ENCODE measurements at regions not wholly inside any gene's neighbourhood (a gene's known extent, or its start where the extent isn't known, plus 50 kb on each side); places are given as distances from the start of the nearest gene placed in this dataset.
"Not testable (repeated sequence)": the region's sequence is repeated elsewhere in the genome, so short reads cannot be mapped to it uniquely, and the experiment has no call there.

DNA sequence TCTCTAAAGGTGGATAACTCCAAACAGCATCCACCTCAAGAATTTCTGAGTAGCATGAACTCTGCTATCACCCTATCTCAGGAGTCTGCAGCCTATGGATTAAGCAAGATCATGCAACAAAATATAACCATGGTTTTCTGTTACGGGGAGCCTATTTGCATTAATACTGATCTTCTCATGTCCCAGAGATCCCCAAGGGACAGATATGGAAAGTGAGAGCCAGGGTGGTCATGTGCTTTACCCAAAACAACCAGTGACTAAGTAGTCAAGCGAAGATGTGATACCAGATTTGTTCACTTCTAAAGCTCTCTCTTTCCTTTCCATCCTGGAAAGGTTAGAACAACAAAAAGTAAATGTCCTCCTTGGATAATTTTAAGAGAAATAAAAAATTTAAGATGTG, 125.1 kb downstream of the PRRX1 start:
- no peak for DNase-seq (ENCODE audit: low spot score)

DNA sequence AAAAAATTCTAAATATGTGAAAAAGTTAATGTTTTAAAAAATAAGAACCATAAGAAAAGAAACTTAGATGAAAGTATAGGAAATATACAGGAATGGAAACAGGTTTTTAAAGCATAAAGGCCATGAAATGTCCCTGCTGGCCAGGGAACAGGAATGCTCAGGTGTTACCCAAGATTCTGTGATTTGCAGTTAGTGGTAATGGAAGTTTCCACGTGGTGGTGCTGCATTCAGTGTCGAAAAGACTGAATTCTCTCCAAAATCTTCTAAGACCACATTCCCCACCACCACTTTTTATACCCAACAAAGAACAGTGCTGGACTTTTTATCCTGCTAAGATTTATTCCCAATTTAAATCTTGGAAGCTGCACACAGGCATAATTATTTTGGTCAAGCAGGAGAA, 126.2 kb downstream of the PRRX1 start:
- no peak for DNase-seq (ENCODE audit: low spot score)

DNA sequence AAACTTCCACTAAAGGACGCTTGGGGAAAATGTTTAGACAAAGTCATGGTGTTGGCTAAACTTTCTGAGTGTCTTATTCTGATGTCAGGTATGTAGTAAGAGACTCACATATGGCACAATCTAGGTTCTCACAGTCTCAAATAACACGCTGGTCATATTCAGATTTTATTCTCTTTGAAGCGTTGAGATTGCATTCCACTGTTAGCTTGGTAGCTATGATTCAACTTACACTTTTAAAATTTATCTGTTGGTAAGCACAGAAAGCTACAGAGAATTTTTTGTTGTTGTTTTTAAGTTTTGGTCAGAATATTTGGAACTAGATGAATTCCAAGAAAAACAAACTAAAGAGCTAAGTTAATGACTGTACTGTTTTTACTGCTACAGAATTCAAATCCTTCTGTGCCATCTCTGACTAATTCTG, 126.7 kb downstream of the PRRX1 start:
- no peak for DNase-seq (ENCODE audit: low spot score)

- no peak for DNase-seq (ENCODE audit: low spot score)
These were observed 128.0 kb downstream of the PRRX1 start for GRCh38 chr1:170791941-170792340.

DNA sequence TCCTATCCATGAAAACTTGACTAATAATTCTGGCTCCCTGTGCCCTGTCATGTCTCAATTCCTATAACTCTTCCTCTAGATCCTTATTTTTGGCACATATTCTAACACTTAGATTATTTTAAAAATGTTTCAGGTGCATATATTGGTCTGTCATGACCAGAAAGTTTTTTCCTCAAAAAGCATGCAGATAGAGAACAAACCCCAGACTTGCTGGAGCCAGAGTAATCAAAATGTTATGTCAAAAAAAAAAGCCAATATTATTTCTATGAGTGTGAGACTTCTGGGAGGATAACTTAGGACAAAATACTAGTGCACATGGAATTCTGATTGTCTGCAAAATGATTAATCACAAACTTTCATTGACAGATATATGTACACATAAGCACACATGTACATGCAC, 135.1 kb upstream of the MROH9 start:
- DNase-seq (ENCODE audit: low spot score): no peak

- no peak for DNase-seq (ENCODE audit: low spot score)
These were observed 134.5 kb upstream of the MROH9 start for GRCh38 chr1:170800812-170801211.

- DNase-seq (ENCODE audit: low spot score): no peak
These were observed 131.6 kb upstream of the MROH9 start for GRCh38 chr1:170803711-170804110.

DNA sequence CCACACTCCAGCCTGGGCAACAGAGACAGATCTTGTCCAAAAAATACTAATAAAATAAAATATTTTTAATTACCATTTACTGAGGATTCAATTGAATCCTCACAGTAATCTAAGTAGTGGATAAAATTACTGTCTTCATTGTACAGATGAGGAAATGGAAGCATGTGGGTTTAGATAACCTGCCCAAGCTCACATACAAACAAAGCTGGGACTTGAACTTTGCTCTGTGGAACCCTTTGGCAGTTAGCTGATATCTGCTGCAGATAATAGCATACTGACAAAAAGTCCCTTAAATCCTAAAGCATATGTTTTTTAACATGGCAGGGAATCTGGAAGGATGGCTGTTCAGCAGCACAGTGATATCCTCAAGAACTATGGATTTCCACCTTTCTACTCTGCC, 130.9 kb upstream of the MROH9 start:
- DNase-seq (ENCODE audit: low spot score): no peak

- no peak for DNase-seq (ENCODE audit: low spot score)
These were observed 130.5 kb upstream of the MROH9 start for GRCh38 chr1:170804879-170805278.

GRCh38 chr1:170806961-170807360, 128.4 kb upstream of the MROH9 start:
- no peak for DNase-seq (ENCODE audit: low spot score)

DNA sequence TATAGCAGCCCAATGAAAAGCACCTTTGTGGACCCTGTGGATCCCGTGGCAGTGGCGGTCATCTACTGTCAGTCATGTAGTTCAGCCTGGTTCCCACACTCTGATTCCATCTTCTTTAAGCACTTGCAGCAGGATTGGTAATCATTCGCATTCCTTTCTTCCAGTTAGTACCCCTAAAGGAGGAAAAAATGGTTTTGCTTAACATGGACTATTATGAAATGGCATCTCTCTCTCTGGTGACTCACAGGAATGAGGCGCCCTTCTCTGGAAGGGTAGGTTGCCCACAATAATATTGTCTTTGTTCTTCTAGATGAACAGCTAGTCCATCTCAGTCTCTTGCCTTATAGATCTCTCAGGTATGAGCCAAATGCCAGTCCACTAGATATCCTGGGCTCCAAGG, 127.9 kb upstream of the MROH9 start:
- DNase-seq (ENCODE audit: low spot score): peak; percentile 29

DNA sequence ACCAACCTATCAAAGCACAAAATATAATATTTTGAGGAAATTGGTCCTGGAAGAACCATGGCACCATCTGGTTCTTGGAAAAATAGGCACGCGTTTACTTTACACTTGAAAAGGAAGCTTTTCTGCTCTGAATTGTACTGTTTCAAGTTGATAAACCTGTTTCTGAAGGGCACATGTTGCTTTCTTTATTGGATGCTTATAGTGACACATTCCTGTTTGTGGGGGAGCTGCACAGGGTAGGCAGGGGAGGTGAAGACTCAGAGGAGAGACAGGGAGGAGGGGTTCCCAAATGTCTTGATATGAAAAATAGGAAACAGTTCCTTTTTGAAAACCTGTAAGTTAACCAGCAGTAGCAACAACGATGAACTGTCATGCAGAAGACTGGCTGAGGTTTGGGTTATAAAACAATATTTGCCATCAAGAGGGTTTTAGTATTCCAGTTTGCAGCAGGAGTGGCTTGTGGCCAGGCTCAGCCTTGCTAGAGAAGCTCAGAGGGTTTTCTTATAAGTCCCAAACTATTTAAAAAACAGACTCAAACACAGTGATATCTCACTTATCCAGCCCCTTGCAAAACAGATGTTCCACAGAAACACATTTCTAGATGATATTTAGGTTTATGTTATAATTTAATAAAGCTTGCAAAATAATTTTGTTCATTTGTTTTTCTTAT, 127.0 kb upstream of the MROH9 start:
- DNase-seq (ENCODE audit: low spot score): no peak

DNA sequence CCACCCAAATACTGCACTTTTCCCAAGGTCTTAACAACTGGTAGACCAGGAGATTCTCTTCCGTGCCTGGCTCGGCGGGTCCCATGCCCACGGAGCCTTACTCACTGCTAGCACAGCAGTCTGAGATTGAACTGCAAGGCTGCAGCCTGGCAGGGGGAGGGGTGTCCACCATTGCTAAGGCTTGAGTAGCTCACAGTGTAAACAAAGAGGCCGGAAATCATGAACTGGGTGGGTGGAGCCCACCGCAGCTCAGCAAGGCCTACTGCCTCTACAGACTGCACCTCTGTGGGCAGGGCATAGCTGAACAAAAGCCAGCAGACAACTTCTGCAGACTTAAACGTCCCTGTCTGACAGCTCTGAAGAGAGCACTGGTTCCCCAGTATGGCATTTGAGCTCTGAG, 124.3 kb upstream of the MROH9 start:
- not testable (repeated sequence) for DNase-seq (ENCODE audit: low spot score)

DNA sequence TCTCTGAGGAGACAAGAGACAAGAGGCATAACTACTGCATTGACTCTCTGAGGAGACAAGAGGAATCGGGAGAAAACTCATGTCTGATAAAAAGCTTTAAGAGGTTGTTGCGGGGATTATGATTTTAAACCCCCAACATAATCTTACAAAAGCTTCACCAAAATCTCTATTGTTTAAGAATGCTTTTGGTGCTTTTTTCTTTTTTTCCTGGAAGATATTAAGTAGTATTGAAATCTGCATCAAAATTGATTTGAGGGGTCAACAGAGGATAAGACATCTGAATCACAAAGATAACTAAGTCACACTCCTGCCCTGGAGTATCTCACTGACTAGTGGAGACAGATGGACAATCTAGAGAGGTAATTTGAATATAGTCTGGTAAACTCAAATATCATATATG, 115.6 kb upstream of the MROH9 start:
- no peak for DNase-seq (ENCODE audit: low spot score)

DNA sequence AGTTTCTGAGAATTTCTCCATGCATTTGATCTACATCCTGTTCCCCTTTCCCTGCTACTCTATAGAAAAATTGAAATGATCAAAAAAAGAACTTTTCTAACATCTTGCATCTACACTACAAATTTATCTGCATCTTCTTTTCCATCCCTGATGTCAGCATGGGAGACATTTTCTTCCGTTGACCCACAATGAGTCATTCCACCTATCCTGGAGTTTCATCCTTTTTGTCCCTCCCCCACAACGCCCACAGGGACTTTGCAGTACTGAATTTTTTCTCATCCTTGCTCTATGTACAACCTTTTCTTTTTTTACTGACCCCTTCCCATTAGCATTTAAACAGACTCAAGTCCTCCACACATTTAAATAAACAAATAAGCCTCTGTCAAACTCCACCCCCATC, 112.2 kb upstream of the MROH9 start:
- no peak for DNase-seq (ENCODE audit: low spot score)

GRCh38 chr1:170831276-170831675, 104.1 kb upstream of the MROH9 start:
- DNase-seq (ENCODE audit: low spot score): no peak

DNA sequence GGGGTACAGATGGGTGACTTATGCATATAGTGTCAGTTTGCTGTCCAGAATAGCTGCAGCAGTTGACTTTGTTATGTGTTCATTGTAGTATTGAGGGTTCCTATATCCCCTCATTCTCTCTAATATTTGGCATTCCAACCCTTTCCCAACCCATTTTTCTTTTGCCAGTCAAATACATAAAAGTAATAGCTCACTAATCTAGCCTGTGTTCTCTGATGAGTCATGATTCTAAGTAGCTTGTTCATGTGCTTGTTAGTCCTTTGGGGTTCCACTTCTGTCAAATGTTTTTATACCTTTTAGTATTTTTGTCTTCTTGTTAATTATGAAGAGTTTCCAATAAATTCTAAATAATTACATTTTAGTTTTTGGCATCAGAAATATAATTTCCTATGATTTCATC, 99.2 kb upstream of the MROH9 start:
- no peak for DNase-seq (ENCODE audit: low spot score)

GRCh38 chr1:170840371-170840770, 95.0 kb upstream of the MROH9 start:
- DNase-seq (ENCODE audit: low spot score): no peak

- no peak for DNase-seq (ENCODE audit: low spot score)
These were observed 82.0 kb upstream of the MROH9 start for GRCh38 chr1:170853302-170853701.

DNA sequence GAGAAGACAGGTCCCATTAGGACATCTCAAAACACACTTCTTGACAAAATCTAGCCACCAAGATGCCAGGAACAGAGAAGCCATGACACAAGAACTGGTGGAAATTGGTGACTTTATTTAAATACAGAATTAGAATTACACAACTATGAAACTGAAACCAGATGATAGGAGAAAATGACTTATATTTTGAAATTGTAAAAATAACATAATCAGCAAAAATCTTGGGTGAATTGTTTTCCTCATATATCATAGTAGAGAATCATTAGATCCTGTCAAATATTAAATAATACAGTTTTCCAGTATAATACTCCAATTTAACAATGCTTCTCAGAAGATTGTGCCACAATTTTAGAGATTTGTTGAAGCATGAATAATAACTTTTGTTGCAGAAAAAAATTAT, 81.5 kb upstream of the MROH9 start:
- no peak for DNase-seq (ENCODE audit: low spot score)

GRCh38 chr1:170854677-170855076, 80.7 kb upstream of the MROH9 start:
- DNase-seq (ENCODE audit: low spot score): no peak

DNA sequence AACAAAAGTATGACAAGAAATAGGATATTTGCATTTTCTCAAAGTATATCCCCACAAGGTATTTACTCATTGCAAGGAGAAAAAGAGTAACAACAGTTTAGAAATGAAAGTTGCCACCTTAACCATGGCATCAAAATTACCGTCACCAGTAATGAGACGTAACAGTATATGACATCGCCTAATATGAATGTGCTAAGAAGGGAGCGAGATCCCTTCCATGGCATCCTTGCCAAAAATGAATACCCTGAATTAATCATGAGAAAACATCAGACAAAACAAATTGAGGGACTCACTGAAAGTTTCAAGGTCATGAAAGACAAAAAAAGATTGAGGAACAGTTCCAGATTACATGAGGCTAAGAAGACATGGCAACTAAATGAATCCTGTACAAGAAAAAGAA, 78.9 kb upstream of the MROH9 start:
- no peak for DNase-seq (ENCODE audit: low spot score)

DNA sequence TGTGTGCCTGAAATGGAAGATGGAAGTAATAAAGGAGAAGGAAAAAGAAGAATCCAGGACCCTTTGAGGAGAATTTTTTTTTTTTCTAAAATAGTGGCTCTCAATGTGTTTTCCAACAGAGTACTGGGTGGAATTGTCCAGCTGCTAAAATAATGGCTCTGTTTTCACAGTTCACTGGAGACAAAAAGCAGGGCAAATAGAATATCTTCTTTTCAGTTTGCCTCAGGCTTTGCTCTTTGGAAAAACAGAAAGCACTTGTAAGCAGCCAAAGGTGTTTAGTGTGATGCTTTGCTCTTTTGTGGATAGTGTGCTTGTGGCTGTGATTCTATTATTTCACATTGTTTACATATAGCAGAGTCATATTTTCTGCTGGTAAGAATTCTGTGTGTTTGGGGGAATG, 77.4 kb upstream of the MROH9 start:
- no peak for DNase-seq (ENCODE audit: low spot score)

DNA sequence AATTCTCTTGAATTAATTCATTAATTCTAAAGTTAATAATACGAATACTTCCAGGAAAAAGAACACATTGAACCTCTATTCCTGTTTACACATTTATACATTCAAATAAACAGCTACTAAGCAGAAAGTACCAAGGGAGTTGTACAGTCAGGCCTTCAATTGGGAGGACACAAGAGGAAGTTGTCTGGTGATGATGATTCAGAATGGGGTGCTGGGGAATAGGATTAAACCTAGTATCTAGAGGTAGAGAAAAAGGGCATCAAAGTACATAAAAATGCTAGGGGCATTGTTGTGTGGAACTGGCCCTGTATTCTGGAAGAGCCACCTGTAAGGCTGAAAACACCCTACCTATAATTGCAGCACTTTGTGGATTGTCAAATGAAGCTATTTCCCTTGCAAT, 71.7 kb upstream of the MROH9 start:
- no peak for DNase-seq (ENCODE audit: low spot score)

DNA sequence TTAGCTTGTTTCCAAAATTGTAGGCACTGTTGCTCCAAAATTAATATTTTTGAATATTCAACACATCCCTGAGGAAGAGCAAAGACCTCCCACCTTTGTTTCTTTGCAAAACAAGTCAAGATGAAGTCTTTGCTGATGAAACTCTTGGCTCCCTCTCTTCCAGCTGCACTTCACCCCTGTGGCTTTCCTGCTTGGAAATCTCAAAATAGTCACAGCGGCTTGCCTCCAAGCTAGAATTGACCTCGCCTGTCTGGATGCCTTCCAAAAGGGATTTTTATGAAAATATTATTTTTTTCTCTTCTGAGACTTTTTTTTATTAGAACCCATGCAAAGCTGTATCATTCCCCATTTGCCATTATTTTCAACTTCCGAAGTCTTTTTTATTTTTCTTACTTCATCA, 71.1 kb upstream of the MROH9 start:
- peak; percentile 19 for DNase-seq (ENCODE audit: low spot score)
